Liver (tissue), 3 donors: ENCODE measurements at regions not wholly inside any gene's neighbourhood (a gene's known extent, or its start where the extent isn't known, plus 50 kb on each side); places are given as distances from the start of the nearest gene placed in this dataset.

ENCODE experiments used
- SP1 ChIP-seq: IDR thresholded peaks from 2 replicates; pipeline ENCODE4 v1.6.1; 2018; ENCODE audit warnings: antibody characterized with exemption, mild to moderate bottlenecking
- TAF1 ChIP-seq: conservative IDR thresholded peaks from 2 replicates; pipeline ENCODE4 v1.6.1; 2016; ENCODE audit warnings: antibody characterized with exemption, mild to moderate bottlenecking
- TF ChIP-seq, protein P1 (sequence below): IDR thresholded peaks from 2 replicates; pipeline ENCODE4 v1.6.1; 2016; ENCODE audit warnings: antibody characterized with exemption, mild to moderate bottlenecking
- TF ChIP-seq, protein P2 (sequence below): fragments of 150-350 bp; IDR thresholded peaks from 2 replicates; pipeline ENCODE4 v1.5.1; 2017; ENCODE audit warnings: improper control_type of control experiment, low read depth, low read length; ENCODE audit not compliant: missing input control
- donor health status: healthy.
- donor health status: healthy.

DNA sequence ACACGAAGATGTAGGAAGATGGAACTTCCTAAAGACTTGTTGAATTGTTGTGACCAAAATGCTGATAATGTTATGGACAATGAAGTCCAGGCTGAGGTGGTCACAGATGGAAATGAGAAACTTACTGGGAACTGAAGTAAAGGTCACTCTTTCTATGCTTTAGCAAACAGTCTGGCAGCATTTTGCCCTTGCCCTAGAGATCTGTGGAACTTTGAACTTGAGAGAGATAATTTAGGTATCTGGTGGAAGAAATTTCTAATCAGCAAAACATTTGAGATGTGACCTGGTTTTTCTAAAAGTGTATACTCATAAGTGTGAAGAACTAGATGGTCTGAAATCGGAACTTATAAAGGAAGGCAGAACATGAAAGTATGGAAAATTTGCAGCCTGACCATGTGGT is 1785.9 kb downstream of the PCDH7 start:
- TF ChIP-seq, protein P1, sequence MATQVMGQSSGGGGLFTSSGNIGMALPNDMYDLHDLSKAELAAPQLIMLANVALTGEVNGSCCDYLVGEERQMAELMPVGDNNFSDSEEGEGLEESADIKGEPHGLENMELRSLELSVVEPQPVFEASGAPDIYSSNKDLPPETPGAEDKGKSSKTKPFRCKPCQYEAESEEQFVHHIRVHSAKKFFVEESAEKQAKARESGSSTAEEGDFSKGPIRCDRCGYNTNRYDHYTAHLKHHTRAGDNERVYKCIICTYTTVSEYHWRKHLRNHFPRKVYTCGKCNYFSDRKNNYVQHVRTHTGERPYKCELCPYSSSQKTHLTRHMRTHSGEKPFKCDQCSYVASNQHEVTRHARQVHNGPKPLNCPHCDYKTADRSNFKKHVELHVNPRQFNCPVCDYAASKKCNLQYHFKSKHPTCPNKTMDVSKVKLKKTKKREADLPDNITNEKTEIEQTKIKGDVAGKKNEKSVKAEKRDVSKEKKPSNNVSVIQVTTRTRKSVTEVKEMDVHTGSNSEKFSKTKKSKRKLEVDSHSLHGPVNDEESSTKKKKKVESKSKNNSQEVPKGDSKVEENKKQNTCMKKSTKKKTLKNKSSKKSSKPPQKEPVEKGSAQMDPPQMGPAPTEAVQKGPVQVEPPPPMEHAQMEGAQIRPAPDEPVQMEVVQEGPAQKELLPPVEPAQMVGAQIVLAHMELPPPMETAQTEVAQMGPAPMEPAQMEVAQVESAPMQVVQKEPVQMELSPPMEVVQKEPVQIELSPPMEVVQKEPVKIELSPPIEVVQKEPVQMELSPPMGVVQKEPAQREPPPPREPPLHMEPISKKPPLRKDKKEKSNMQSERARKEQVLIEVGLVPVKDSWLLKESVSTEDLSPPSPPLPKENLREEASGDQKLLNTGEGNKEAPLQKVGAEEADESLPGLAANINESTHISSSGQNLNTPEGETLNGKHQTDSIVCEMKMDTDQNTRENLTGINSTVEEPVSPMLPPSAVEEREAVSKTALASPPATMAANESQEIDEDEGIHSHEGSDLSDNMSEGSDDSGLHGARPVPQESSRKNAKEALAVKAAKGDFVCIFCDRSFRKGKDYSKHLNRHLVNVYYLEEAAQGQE, result no peak
- TF ChIP-seq SP1 (no peak), TAF1 (no peak)
- TF ChIP-seq, protein P2, sequence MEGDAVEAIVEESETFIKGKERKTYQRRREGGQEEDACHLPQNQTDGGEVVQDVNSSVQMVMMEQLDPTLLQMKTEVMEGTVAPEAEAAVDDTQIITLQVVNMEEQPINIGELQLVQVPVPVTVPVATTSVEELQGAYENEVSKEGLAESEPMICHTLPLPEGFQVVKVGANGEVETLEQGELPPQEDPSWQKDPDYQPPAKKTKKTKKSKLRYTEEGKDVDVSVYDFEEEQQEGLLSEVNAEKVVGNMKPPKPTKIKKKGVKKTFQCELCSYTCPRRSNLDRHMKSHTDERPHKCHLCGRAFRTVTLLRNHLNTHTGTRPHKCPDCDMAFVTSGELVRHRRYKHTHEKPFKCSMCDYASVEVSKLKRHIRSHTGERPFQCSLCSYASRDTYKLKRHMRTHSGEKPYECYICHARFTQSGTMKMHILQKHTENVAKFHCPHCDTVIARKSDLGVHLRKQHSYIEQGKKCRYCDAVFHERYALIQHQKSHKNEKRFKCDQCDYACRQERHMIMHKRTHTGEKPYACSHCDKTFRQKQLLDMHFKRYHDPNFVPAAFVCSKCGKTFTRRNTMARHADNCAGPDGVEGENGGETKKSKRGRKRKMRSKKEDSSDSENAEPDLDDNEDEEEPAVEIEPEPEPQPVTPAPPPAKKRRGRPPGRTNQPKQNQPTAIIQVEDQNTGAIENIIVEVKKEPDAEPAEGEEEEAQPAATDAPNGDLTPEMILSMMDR, result no peak
